Activated CD8-positive, alpha-beta T cell treated with anti-CD3 and anti-CD28 coated beads, Interleukin-2, amount 10 ng/mL, durations not matched to agents 7 days and 5 days (primary cell): ENCODE measurements at regions not wholly inside any gene's neighbourhood (a gene's known extent, or its start where the extent isn't known, plus 50 kb on each side); places are given as distances from the start of the nearest gene placed in this dataset.
"Not testable (repeated sequence)": the region's sequence is repeated elsewhere in the genome, so short reads cannot be mapped to it uniquely, and the experiment has no call there.

ENCODE experiments used
- ATAC-seq: fragments of 150-1000 bp; cut with Tn5 transposase; one replicate; pipeline ENCODE4 v1.10.0; 2021; ENCODE audit warnings: moderate library complexity
- CTCF ChIA-PET: fragments of 350-600 bp; sonication (Branson Sonifier 250); formaldehyde crosslinking; loops from one replicate; lab custom pipeline; 2021; ENCODE audit warnings: antibody characterized with exemption; lab: Charles Lee
- POLR2A ChIA-PET: fragments of 350-600 bp; sonication (Branson Sonifier 250); formaldehyde crosslinking; loops from one replicate; lab custom pipeline; 2021; ENCODE audit warnings: antibody characterized with exemption; lab: Charles Lee
- DNase-seq: peaks from one replicate; pipeline ENCODE4 v3.0.0-alpha.2; 2020
- H3K27ac Mint-ChIP-seq: one replicate; pipeline ENCODE4 v1.8.0; 2021; ENCODE audit warnings: mild to moderate bottlenecking, mixed read lengths
- H3K27me3 Mint-ChIP-seq: one replicate; pipeline ENCODE4 v1.8.0; 2021; ENCODE audit warnings: low read depth, mixed read lengths
- H3K36me3 Mint-ChIP-seq: one replicate; pipeline ENCODE4 v1.8.0; 2021; ENCODE audit warnings: low read depth, mixed read lengths
- H3K4me1 Mint-ChIP-seq: one replicate; pipeline ENCODE4 v1.8.0; 2021; ENCODE audit warnings: low read depth, mixed read lengths
- H3K4me3 Mint-ChIP-seq: one replicate; pipeline ENCODE4 v1.8.0; 2021; ENCODE audit warnings: mild to moderate bottlenecking, mixed read lengths
- H3K9me3 Mint-ChIP-seq: one replicate; pipeline ENCODE4 v1.8.0; 2022; ENCODE audit warnings: mixed read lengths; ENCODE audit not compliant: insufficient read depth

DNA sequence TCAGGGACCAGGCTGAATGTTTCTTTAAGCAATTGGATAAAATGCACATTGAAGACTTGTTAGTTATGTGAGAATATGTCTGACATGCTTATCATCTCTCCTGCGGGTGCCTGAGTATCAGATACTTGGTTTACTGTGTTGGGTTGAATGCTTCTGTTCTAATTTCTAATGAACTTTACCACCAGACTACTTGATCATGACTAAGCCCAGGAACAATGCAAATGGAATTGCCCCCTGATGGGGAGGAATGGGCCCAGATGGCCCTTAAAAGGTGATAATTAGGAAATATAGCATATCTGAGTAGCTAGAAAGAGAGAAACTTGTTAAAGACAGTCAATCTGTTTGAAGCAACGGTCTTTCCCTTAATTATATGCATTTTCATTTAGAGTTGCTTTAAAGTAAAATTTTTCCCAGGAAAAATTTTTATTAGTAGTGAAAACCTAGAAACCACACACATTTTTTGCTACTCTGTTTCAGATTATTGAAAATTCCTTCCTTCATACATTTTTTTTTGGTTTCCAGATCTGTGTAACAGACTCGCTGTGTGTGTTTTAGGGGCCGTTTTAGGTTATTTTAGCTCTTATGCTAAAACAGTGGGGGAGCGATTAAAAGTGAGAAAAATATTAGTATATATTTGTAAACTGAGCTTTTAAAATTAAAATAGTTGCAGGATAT, 186.6 kb downstream of the TM9SF2 start:
- H3K36me3 Mint-ChIP-seq, result no peaks in the 10 kb centered on the region
- H3K4me1 Mint-ChIP-seq, result no peaks in the 10 kb centered on the region
- ChIA-PET POLR2A (no interaction called here), CTCF (interaction anchor here (1.7 kb wide), 1 partner anchor 31 kb away, joined by 6 read pairs; no protein-coding TSS in a partner anchor)
- no peaks in the 10 kb centered on the region for H3K9me3 Mint-ChIP-seq
- no peak for ATAC-seq
- no peak overlapping the region for H3K4me3 Mint-ChIP-seq
- no peak for DNase-seq
- peaks cover 3% of the 10 kb centered on the region for H3K27me3 Mint-ChIP-seq
- H3K27ac Mint-ChIP-seq, result no peak overlapping the region

DNA sequence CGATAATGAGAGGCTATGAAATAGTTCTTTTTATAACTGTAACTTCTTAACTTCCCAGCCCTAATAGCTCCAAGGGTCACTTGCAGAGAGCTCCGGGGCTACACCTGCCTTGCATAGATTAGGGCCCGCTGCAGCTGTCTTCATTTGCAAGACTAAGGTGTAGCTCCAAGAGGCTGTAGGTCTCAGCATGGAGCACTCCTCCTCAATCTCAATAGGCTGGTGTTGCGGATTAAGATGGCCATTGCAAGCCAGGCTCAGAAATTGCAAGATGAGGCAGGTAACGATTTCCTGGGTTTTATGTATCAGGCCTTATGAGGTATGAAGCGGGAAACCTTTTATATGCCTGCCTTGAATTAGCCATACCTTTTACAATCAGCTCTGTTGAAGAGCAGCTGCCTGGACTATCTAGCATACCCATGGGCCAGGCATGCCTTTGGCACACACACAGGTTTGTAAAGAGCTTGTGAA, 185.7 kb downstream of the TM9SF2 start:
- ChIA-PET CTCF (interaction anchor here (1.7 kb wide), 1 partner anchor 31 kb away, joined by 6 read pairs; no protein-coding TSS in a partner anchor), POLR2A (interaction anchor here (0.6 kb wide), 1 partner anchor 1830 kb away, joined by 3 read pairs; no protein-coding TSS in a partner anchor)
- DNase-seq (no peak), ATAC-seq (no peak)
- H3K27ac Mint-ChIP-seq, result no peak overlapping the region
- H3K4me3 Mint-ChIP-seq, result no peak overlapping the region
- no peaks in the 10 kb centered on the region for H3K4me1 Mint-ChIP-seq
- no peaks in the 10 kb centered on the region for H3K36me3 Mint-ChIP-seq
- H3K27me3 Mint-ChIP-seq, result peaks cover 3% of the 10 kb centered on the region
- H3K9me3 Mint-ChIP-seq, result no peaks in the 10 kb centered on the region

DNA sequence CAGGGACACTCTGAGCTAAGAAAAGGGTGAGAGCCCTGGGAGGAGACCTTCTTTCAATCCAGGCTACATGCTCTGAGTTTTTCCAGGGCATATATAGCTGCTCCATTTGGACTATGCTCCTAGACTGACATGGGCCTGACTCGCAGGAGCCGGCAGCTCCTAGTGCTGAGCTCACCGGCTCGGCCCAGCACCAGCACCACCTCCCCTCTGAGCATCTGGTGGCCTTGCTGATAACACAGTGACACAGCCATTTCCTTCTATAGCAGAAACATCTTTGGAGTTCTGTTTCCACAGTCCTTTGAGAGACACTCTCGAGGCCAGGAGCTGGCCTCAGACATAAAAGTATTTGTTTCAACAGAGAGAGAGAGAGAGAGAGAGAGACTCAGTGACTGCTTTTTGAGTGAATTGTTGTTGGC, 184.9 kb downstream of the TM9SF2 start:
- Mint-ChIP-seq H3K27ac (no peak overlapping the region), H3K4me3 (no peak overlapping the region), H3K4me1 (no peaks in the 10 kb centered on the region), H3K36me3 (no peaks in the 10 kb centered on the region), H3K27me3 (peaks cover 3% of the 10 kb centered on the region), H3K9me3 (no peaks in the 10 kb centered on the region)
- DNase-seq, result no peak
- CTCF ChIA-PET, result interaction anchor here (1.7 kb wide), 1 partner anchor 30 kb away, joined by 6 read pairs; no protein-coding TSS in a partner anchor
- no peak for ATAC-seq
- POLR2A ChIA-PET, result no interaction called here

DNA sequence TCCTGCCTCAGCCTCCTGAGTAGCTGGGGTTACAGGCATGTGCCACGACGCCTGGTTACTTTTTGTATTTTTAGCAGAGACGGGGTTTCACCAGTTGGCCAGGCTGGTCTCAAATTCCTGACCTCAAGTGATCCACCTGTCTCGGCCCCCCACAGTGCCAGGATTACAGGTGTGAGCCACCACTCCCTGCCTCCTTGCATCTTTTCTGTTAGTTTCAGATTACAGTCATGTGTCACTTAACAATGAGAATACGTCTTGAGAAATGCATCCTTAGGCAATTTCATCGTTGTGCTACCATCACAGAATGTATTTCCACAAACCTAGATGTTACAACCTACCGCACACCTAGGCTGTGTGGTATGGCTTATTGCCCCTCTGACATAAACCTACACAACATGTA, 180.4 kb downstream of the TM9SF2 start:
- POLR2A ChIA-PET, result no interaction called here
- Mint-ChIP-seq H3K36me3 (no peaks in the 10 kb centered on the region), H3K4me1 (no peaks in the 10 kb centered on the region), H3K27ac (no peak overlapping the region), H3K9me3 (no peaks in the 10 kb centered on the region), H3K4me3 (no peak overlapping the region), H3K27me3 (no peaks in the 10 kb centered on the region)
- no peak for ATAC-seq
- no peak for DNase-seq
- CTCF ChIA-PET, result no interaction called here

DNA sequence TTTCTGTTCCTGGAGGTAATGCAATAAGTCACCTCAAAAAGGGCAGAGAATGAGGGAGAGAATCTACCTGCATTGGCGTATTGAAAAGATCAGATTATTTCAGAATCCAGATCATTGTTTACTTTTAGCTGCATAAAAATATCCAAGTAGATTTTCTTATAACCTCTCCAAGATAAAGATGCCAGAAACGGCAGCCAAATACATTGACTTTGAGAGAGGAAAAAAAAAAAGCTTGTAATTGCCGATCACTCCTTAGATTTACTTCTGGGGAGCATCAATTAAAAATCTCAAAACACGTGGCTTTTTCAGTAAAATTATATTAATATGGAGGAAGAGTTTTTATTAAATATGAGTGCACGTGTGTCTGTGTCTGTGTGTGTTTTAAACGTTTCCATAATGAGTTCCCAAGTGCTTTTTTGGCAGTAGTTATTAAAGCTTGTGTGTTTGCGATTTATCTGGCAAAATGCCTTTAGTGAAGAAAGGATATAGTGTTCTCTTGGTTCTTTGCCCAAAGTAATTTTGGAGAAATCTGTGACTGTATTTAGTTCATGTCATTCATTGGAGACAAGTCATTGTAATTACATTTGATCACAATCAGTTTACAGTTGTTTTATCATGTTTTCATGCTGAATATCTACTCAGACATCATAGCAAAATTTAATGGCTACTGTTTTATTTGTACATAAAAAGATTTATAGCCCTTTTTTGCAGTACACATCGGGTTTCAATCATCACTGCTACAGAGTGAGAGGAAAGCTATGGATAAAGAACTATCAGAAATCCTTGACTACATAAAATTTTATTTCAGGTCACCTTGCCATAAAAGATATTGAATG, 176.1 kb downstream of the TM9SF2 start:
- DNase-seq, result no peak
- no peaks in the 10 kb centered on the region for H3K36me3 Mint-ChIP-seq
- no peak overlapping the region for H3K27ac Mint-ChIP-seq
- H3K27me3 Mint-ChIP-seq, result no peaks in the 10 kb centered on the region
- CTCF ChIA-PET, result no interaction called here
- no peaks in the 10 kb centered on the region for H3K4me1 Mint-ChIP-seq
- no peaks in the 10 kb centered on the region for H3K9me3 Mint-ChIP-seq
- H3K4me3 Mint-ChIP-seq, result no peak overlapping the region
- no peak for ATAC-seq
- POLR2A ChIA-PET, result no interaction called here

DNA sequence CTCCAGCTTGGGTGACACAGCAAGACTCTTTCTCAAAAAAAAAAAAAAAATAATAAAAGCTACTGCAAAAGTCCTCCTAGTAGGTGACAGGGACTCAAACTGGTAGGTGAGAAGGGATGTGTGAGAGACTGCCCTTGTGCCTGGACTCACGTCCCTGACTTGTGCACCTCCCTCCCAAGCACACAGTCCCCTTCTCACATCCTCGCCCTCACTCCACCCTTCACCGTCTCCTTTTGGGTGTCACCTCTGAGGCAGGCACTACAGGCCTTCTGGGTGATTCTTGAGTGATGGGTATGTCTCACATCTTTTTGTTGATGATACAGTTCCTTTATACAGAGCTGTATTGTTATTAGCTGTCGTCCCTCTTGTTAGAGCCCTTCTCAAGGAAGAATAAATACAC, 170.5 kb downstream of the TM9SF2 start:
- ATAC-seq, result no peak

DNA sequence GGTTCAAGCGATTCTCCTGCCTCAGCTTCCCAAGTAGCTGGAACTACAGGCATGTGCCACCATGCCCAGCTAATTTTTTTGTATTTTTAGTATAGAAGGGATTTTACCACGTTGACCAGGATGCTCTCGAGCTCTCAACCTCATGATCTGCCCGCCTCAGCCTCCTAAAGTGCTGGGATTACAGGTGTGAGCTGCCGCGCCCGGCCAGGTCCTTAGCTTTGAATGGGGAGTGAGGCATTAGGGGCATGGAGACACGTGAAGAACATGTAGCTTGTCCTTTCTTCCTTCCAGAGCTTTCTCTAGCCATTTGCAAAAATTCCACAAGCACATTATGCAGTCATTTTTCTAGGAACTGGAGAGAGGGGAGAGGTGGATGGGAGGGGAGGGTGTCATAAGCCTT, 167.8 kb downstream of the TM9SF2 start:
- H3K36me3 Mint-ChIP-seq, H3K4me1 Mint-ChIP-seq, DNase-seq, POLR2A ChIA-PET, H3K27me3 Mint-ChIP-seq, H3K27ac Mint-ChIP-seq, H3K4me3 Mint-ChIP-seq, ATAC-seq, H3K9me3 Mint-ChIP-seq: not testable (repeated sequence)
- CTCF ChIA-PET, result interaction anchor here (0.6 to 5.0 kb wide), 3 partner anchors 11 to 140 kb away, joined by 3 to 20 read pairs (median 3); no protein-coding TSS in a partner anchor

More for the DNA sequence above, 170.5 kb downstream of the TM9SF2 start:
- no peak overlapping the region for H3K4me3 Mint-ChIP-seq
- H3K27ac Mint-ChIP-seq, result no peak overlapping the region
- no peaks in the 10 kb centered on the region for H3K4me1 Mint-ChIP-seq
- no peak for DNase-seq
- ChIA-PET POLR2A (no interaction called here), CTCF (interaction anchor here (5.0 kb wide), 1 partner anchor 15 kb away, joined by 20 read pairs; no protein-coding TSS in a partner anchor)
- no peaks in the 10 kb centered on the region for H3K27me3 Mint-ChIP-seq
- no peaks in the 10 kb centered on the region for H3K9me3 Mint-ChIP-seq
- no peaks in the 10 kb centered on the region for H3K36me3 Mint-ChIP-seq

DNA sequence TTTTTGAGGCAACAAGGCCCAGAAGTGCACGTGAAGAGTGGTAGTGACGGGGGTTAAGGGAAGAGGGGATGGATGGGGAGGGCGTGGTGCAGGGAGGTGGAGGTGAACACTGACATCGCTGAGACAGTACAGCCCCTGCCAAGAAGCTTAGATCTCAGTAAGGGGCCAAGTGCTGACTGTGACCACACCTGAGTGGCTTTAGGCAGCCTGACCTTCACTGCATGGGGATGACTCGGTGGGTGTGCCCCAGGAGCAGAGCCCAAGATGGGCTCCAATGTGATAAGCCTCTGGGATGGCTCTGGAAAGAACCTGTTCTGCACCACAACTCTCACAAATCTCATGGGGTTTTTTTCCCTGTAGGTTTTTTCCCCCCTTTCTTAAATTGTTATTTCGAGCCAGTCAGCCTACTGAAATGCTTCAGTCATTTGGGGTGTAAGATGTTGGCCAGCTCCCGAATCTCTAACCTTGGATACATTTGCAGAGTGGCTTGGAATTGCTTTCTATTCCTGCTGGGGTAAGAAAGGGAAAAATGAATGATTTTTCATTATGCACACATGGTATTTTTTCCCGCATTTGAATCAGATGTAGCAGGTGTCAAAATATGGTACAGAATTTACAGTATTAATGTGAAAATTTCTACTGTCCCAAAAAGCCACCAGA, 165.0 kb downstream of the TM9SF2 start:
- peaks cover 14% of the 10 kb centered on the region for H3K27me3 Mint-ChIP-seq
- H3K4me3 Mint-ChIP-seq, result no peak overlapping the region
- H3K36me3 Mint-ChIP-seq, result peaks cover 3% of the 10 kb centered on the region
- H3K27ac Mint-ChIP-seq, result no peak overlapping the region
- ATAC-seq, result no peak
- no peaks in the 10 kb centered on the region for H3K9me3 Mint-ChIP-seq
- no peak for DNase-seq
- ChIA-PET CTCF (no interaction called here), POLR2A (no interaction called here)
- no peaks in the 10 kb centered on the region for H3K4me1 Mint-ChIP-seq

DNA sequence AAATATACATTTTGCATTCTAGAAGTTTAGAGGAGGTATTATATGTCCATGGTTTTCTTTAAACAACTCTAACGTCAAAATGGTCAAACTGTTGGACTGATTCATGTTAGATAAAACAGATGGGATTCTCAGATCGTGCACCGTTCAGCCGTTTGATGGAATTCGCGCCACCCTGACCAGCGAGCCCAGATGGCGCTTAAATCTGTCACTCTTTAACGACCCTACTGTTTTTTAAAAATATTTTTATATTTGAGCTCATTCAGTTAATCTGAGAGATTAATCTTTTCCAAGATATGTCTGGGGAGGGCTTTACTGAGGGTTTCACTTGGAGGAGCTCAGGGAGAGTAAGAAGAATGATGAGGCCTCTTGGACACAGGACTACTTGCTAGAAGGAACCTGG, 164.4 kb downstream of the TM9SF2 start:
- peaks cover 14% of the 10 kb centered on the region for H3K27me3 Mint-ChIP-seq
- no peak overlapping the region for H3K4me3 Mint-ChIP-seq
- ATAC-seq, result no peak
- H3K27ac Mint-ChIP-seq, result no peak overlapping the region
- no peak for DNase-seq
- H3K9me3 Mint-ChIP-seq, result no peaks in the 10 kb centered on the region
- POLR2A ChIA-PET, result no interaction called here
- H3K4me1 Mint-ChIP-seq, result no peaks in the 10 kb centered on the region
- CTCF ChIA-PET, result no interaction called here
- H3K36me3 Mint-ChIP-seq, result peaks cover 3% of the 10 kb centered on the region

DNA sequence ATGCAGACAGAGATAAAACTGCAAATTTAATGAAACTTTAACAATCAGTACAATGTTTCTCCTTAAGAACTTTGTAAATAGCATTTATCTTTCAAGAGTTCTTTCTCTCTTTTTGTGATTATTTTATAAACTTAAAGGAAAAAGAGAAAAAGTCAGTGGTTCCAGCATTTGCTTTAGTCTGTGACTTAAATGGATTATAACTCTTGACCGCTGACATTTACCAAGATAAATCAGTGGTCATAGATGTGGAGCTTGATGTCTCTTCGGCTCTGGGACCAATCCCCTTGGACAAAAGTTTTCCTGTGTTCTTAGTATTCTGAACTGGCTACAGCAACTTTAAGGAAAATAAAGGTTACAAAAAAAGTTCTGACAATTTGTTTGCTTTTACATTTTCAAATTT, 162.6 kb downstream of the TM9SF2 start:
- ChIA-PET POLR2A (no interaction called here), CTCF (interaction anchor here (0.9 kb wide), 1 partner anchor 33 kb away, joined by 3 read pairs; no protein-coding TSS in a partner anchor)

DNA sequence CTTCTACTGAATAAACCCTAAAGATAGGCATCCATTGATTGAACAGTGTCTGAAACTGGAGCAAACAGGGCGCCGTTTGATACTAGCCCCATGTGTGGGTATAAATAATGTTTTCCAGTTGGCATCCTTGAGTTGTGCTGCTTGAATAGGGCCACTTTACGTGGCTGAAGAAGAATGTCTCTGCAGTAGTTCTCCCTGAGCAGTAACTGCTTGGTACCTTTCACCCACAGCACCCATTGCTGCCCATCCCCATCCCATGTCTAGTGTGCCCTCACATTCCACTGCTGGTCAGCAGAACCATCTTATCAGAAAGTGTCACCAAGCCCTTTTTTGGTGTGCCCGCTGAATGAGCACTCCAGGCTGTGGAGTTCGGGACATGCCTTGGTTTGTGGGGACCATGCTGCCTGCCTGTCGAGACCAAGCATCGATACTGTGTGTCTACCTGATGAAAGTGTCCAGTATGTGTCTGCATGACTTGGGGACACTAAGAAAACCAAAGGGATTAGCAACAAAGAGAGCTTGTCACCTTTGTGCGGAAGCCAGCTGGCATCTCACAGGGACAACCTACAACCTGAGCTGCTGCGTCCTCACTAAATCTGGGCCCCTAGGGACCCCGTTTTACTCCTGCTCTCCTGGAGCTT, 162.0 kb downstream of the TM9SF2 start:
- peaks cover 3% of the 10 kb centered on the region for H3K36me3 Mint-ChIP-seq

More for the DNA sequence above, 162.6 kb downstream of the TM9SF2 start:
- no peaks in the 10 kb centered on the region for H3K9me3 Mint-ChIP-seq
- ATAC-seq, result no peak
- DNase-seq, result no peak
- H3K27ac Mint-ChIP-seq, result no peak overlapping the region
- peaks cover 15% of the 10 kb centered on the region for H3K4me1 Mint-ChIP-seq
- H3K4me3 Mint-ChIP-seq, result no peak overlapping the region
- peaks cover 22% of the 10 kb centered on the region for H3K27me3 Mint-ChIP-seq
- H3K36me3 Mint-ChIP-seq, result peaks cover 3% of the 10 kb centered on the region

More for the DNA sequence above, 162.0 kb downstream of the TM9SF2 start:
- Mint-ChIP-seq H3K4me3 (no peak overlapping the region), H3K27me3 (peaks cover 22% of the 10 kb centered on the region), H3K4me1 (peaks cover 19% of the 10 kb centered on the region), H3K27ac (no peak overlapping the region), H3K9me3 (no peaks in the 10 kb centered on the region)
- ChIA-PET CTCF (interaction anchor here (0.9 kb wide), 1 partner anchor 34 kb away, joined by 3 read pairs; no protein-coding TSS in a partner anchor), POLR2A (no interaction called here)
- DNase-seq (no peak), ATAC-seq (no peak)
